SK-N-SH (cell line): ENCODE measurements at regions not wholly inside any gene's neighbourhood (a gene's known extent, or its start where the extent isn't known, plus 50 kb on each side); places are given as distances from the start of the nearest gene placed in this dataset.
"Not testable (repeated sequence)": the region's sequence is repeated elsewhere in the genome, so short reads cannot be mapped to it uniquely, and the experiment has no call there.

Experiments
- CHD2 ChIP-seq: fragments of 150-350 bp; IDR thresholded peaks from 2 replicates; pipeline ENCODE4 v1.6.1; 2018; ENCODE audit warnings: low read length; ENCODE audit not compliant: partially characterized antibody
- MAX ChIP-seq: IDR thresholded peaks from 2 replicates; pipeline ENCODE4 v1.4.0; 2012; ENCODE audit warnings: low read depth
- POLR2AphosphoS5 ChIP-seq: IDR thresholded peaks from 2 replicates; pipeline ENCODE4 v1.6.1; 2012; ENCODE audit warnings: low read depth, low read length
- REST ChIP-seq: IDR thresholded peaks from 2 replicates; pipeline ENCODE4 v1.6.1; 2012; ENCODE audit warnings: mild to moderate bottlenecking, low read depth, low read length, moderate library complexity
- RFX5 ChIP-seq: IDR thresholded peaks from 2 replicates; pipeline ENCODE4 v1.6.1; 2012; ENCODE audit warnings: mild to moderate bottlenecking, improper control_type of control experiment, low read length
- TAF1 ChIP-seq: IDR thresholded peaks from 2 replicates; pipeline ENCODE4 v1.6.1; 2012; ENCODE audit warnings: low read depth, mild to moderate bottlenecking, low read length, moderate library complexity, borderline replicate concordance
- TEAD4 ChIP-seq: IDR thresholded peaks from 2 replicates; pipeline ENCODE4 v1.4.0; 2012; ENCODE audit warnings: mild to moderate bottlenecking, borderline replicate concordance; ENCODE audit not compliant: insufficient read depth
- USF2 ChIP-seq: fragments of 150-350 bp; IDR thresholded peaks from 2 replicates; pipeline ENCODE4 v1.6.1; 2017; ENCODE audit warnings: antibody characterized with exemption, low read length, low read depth, borderline replicate concordance
- TF ChIP-seq, protein P1 (sequence below): fragments of 200-600 bp; sonication (generic); IDR thresholded peaks from 2 replicates; pipeline ENCODE4 v1.6.1; 2017; ENCODE audit warnings: antibody characterized with exemption, mild to moderate bottlenecking, moderate library complexity

GRCh38 chrY:11097498-11097897 is 1569.8 kb downstream of the TSPY10 start:
- not testable (repeated sequence) for TF ChIP-seq USF2, REST, RFX5, TAF1, MAX, POLR2AphosphoS5, CHD2, TEAD4
- TF ChIP-seq, protein P1, sequence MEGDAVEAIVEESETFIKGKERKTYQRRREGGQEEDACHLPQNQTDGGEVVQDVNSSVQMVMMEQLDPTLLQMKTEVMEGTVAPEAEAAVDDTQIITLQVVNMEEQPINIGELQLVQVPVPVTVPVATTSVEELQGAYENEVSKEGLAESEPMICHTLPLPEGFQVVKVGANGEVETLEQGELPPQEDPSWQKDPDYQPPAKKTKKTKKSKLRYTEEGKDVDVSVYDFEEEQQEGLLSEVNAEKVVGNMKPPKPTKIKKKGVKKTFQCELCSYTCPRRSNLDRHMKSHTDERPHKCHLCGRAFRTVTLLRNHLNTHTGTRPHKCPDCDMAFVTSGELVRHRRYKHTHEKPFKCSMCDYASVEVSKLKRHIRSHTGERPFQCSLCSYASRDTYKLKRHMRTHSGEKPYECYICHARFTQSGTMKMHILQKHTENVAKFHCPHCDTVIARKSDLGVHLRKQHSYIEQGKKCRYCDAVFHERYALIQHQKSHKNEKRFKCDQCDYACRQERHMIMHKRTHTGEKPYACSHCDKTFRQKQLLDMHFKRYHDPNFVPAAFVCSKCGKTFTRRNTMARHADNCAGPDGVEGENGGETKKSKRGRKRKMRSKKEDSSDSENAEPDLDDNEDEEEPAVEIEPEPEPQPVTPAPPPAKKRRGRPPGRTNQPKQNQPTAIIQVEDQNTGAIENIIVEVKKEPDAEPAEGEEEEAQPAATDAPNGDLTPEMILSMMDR = not testable (repeated sequence)
